K562 (cell line): ENCODE measurements at regions not wholly inside any gene's neighbourhood (a gene's known extent, or its start where the extent isn't known, plus 50 kb on each side); places are given as distances from the start of the nearest gene placed in this dataset.

Experiments
- ATAC-seq: fragments of 200-7000 bp; cut with Tn5 transposase; 3 replicates; pipeline ENCODE4 v1.9.1; 2020; ENCODE audit warnings: moderate library complexity
- BruUV-seq: library from RNA; stranded (reverse); fragments of 400-500 nt; replicated peaks from 2 replicates; lab custom pipeline; 2021; lab: Mats Ljungman, UMichigan
- CTCF ChIA-PET: fragments of 300-600 bp; formaldehyde crosslinking; extraction: SDS; loops from one replicate; lab custom pipeline; 2021; ENCODE audit warnings: low intra/inter-chr PET ratio; lab: Yijun Ruan, JAX
- POLR2A ChIA-PET: fragments of 300-600, 350-650 bp; sonication (Branson Sonifier 250); formaldehyde crosslinking; extraction: SDS; loops from one replicate; lab custom pipeline; 2021; ENCODE audit warnings: antibody characterized with exemption, inconsistent platforms; lab: Yijun Ruan, JAX
- DNase-seq, 4 experiments: peaks; one replicate each; pipeline versions ENCODE4 v3.0.0 to v3.0.0-alpha.2; 2011 to 2018; ENCODE audit warnings: low spot score in 3 of 4, mixed read lengths in 3 of 4; ENCODE audit errors: extremely low read depth in 1 of 4
- FAIRE-seq: peaks from 2 replicates; lab custom pipeline; 2011; peaks lifted over from hg19 to GRCh38; lab: Jason Lieb, UNC
- H2AFZ ChIP-seq: 2 replicates; pipeline ENCODE4 v1.6.0; 2011; ENCODE audit warnings: low read depth, low read length, control low read depth, inconsistent platforms
- H3K27ac ChIP-seq: fragments of 200-600 bp; 3 replicates; pipeline ENCODE4 v1.8.0; 2011; ENCODE audit warnings: low read depth, mild to moderate bottlenecking, control low read depth, inconsistent platforms, low read length, moderate library complexity, mixed read lengths; ENCODE audit errors: extremely low read depth
- H3K27me3 ChIP-seq, 2 experiments: fragments of 300-600 bp in 1 of 2; 2 replicates in 1 of 2; 3 replicates in 1 of 2; pipeline versions ENCODE4 v1.6.0 to v1.8.0; 2011; ENCODE audit warnings: inconsistent platforms in 2 of 2, low read length in 2 of 2, mild to moderate bottlenecking in 1 of 2, mixed read lengths in 1 of 2, moderate library complexity in 1 of 2; ENCODE audit not compliant: control insufficient read depth in 2 of 2, insufficient read depth in 2 of 2
- H3K36me3 ChIP-seq: fragments of 300-600 bp; 3 replicates; pipeline ENCODE4 v1.8.0; 2011; ENCODE audit warnings: mild to moderate bottlenecking, low read length, inconsistent platforms; ENCODE audit not compliant: control insufficient read depth, insufficient read depth
- H3K4me1 ChIP-seq, 2 experiments: fragments of 200-600 bp in 1 of 2; replicated peaks in 1 of 2; 2 replicates in 1 of 2; 3 replicates in 1 of 2; pipeline versions ENCODE4 v1.5.1 to v1.8.0; 2011; ENCODE audit warnings: inconsistent platforms in 2 of 2, low read length in 2 of 2, mild to moderate bottlenecking in 1 of 2, mixed read lengths in 1 of 2, moderate library complexity in 1 of 2; ENCODE audit not compliant: control insufficient read depth in 2 of 2, insufficient read depth in 2 of 2
- H3K4me2 ChIP-seq: 2 replicates; pipeline ENCODE4 v1.6.1; 2011; ENCODE audit warnings: low read length, control low read depth, inconsistent platforms, mixed read lengths; ENCODE audit not compliant: insufficient read depth
- H3K4me3 ChIP-seq: fragments of 200-600 bp; sonication (generic), shearing (Covaris generic); 2 replicates; pipeline ENCODE4 v1.5.1; 2016; ENCODE audit warnings: control low read depth, inconsistent platforms
- H3K79me2 ChIP-seq: fragments of 200-600 bp; 3 replicates; pipeline ENCODE4 v1.8.0; 2011; ENCODE audit warnings: low read length, inconsistent platforms; ENCODE audit not compliant: control insufficient read depth, insufficient read depth
- H3K9ac ChIP-seq, 2 experiments: 2 replicates each; pipeline versions ENCODE4 v1.6.0 to v1.6.1; 2011; ENCODE audit warnings: low read depth in 2 of 2, low read length in 2 of 2, control low read depth in 1 of 2, inconsistent platforms in 1 of 2, mild to moderate bottlenecking in 1 of 2, mixed read lengths in 1 of 2; ENCODE audit not compliant: insufficient read depth in 1 of 2
- H3K9me1 ChIP-seq: one replicate; pipeline ENCODE4 v1.6.0; 2011; ENCODE audit warnings: inconsistent platforms, mild to moderate bottlenecking, low read length, moderate library complexity; ENCODE audit not compliant: control insufficient read depth, insufficient read depth
- H3K9me3 ChIP-seq: replicated peaks from 2 replicates; pipeline ENCODE4 v1.5.1; 2011; ENCODE audit warnings: low read depth, low read length, inconsistent platforms; ENCODE audit not compliant: control insufficient read depth, insufficient read depth
- H4K20me1 ChIP-seq: replicated peaks from 2 replicates; pipeline ENCODE4 v1.6.1; 2011; ENCODE audit warnings: low read length, inconsistent platforms, mixed read lengths; ENCODE audit not compliant: control insufficient read depth, insufficient read depth
- BCOR ChIP-seq: fragments of 450-650 bp; IDR thresholded peaks from 2 replicates; pipeline ENCODE4 v1.6.1; 2016
- L3MBTL2 ChIP-seq: fragments of 450-650 bp; IDR thresholded peaks from 2 replicates; pipeline ENCODE4 v1.6.1; 2016; ENCODE audit warnings: mild to moderate bottlenecking, moderate library complexity
- MAFK ChIP-seq: IDR thresholded peaks from 2 replicates; pipeline ENCODE4 v1.6.1; 2011; ENCODE audit warnings: low read length, improper control_type of control experiment
- MTA1 ChIP-seq: fragments of 450-650 bp; IDR thresholded peaks from 2 replicates; pipeline ENCODE4 v1.6.1; 2017; ENCODE audit warnings: borderline replicate concordance
- PHF20 ChIP-seq: fragments of 450-650 bp; IDR thresholded peaks from 2 replicates; pipeline ENCODE4 v1.6.1; 2018; ENCODE audit not compliant: partially characterized antibody
- POLR2B ChIP-seq: fragments of 450-650 bp; IDR thresholded peaks from 2 replicates; pipeline ENCODE4 v1.6.1; 2018; ENCODE audit warnings: low read depth; ENCODE audit not compliant: partially characterized antibody
- POLR3G ChIP-seq: IDR thresholded peaks from 2 replicates; pipeline ENCODE4 v1.6.1; 2011; ENCODE audit not compliant: insufficient read length, insufficient replicate concordance; ENCODE audit errors: extremely low read depth
- RUNX1 ChIP-seq: sonication (generic); IDR thresholded peaks from 2 replicates; pipeline ENCODE4 v1.6.1; 2016; ENCODE audit warnings: antibody characterized with exemption, low read depth
- SMARCB1 ChIP-seq: IDR thresholded peaks from 2 replicates; pipeline ENCODE4 v1.6.1; 2011; ENCODE audit warnings: improper control_type of control experiment, low read depth; ENCODE audit not compliant: insufficient read length
- TAF9B ChIP-seq: fragments of 450-650 bp; IDR thresholded peaks from 2 replicates; pipeline ENCODE4 v1.6.1; 2018; ENCODE audit warnings: mild to moderate bottlenecking; ENCODE audit not compliant: partially characterized antibody
- ZFP91 ChIP-seq: sonication (generic); formaldehyde crosslinking; IDR thresholded peaks from 2 replicates; pipeline ENCODE4 v1.8.0; 2022; ENCODE audit warnings: mild to moderate bottlenecking, missing genetic modification reagents
- ZFPM2 ChIP-seq: fragments of 250-450 bp; sonication (Bioruptor Pico); IDR thresholded peaks from 2 replicates; pipeline ENCODE4 v1.5.1; 2022; ENCODE audit warnings: mild to moderate bottlenecking
- ZNF133 ChIP-seq: fragments of 250-450 bp; sonication (Bioruptor Pico); IDR thresholded peaks from 2 replicates; pipeline ENCODE4 v1.4.0; 2020; ENCODE audit warnings: mild to moderate bottlenecking
- ZNF398 ChIP-seq: fragments of 250-450 bp; sonication (Bioruptor Pico); IDR thresholded peaks from 2 replicates; pipeline ENCODE4 v1.8.0; 2021; ENCODE audit warnings: moderate library complexity, mild to moderate bottlenecking, inconsistent platforms
- ZNF668 ChIP-seq: fragments of 250-450 bp; sonication (Bioruptor Pico); IDR thresholded peaks from 2 replicates; pipeline ENCODE4 v1.8.0; 2022; ENCODE audit warnings: mild to moderate bottlenecking, inconsistent platforms
- ZNF785 ChIP-seq: fragments of 250-450 bp; sonication (Bioruptor Pico); IDR thresholded peaks from 2 replicates; pipeline ENCODE4 v1.4.0; 2020; ENCODE audit warnings: mild to moderate bottlenecking
- WGBS: fragments of 100-300 bp; shearing (Covaris generic); methylation state at CpG from one replicate; pipeline ENCODE4 v1.1.6; 2016; ENCODE audit warnings: low coverage, mixed read lengths; ENCODE audit not compliant: insufficient coverage; ENCODE audit errors: missing lambda C conversion rate; 5-methylcytosine and 5-hydroxymethylcytosine counted together
- in situ Hi-C: fragments of 300-500 bp; cut with MboI; formaldehyde crosslinking; loops from 4 replicates; pipeline ENCODE4 v1.15.0; 2018; ENCODE audit warnings: inconsistent platforms, mixed read lengths
- intact Hi-C: fragments of 100-400 bp; cut with micrococcal nuclease; formaldehyde crosslinking; loops from 2 replicates; pipeline ENCODE4 v1.14.2; 2022

GRCh38 chr16:77509796-77510195, 75.0 kb upstream of the ADAMTS18 start:
- H3K9me1 ChIP-seq = no peaks in the 10 kb centered on the region
- ATAC-seq (no peak), DNase-seq (no peak), FAIRE-seq (no peak)
- H3K27me3 ChIP-seq = no peaks in the 10 kb centered on the region
- H3K36me3 ChIP-seq = no peaks in the 10 kb centered on the region
- H3K9ac ChIP-seq = no peak overlapping the region
- no peak overlapping the region for H3K27ac ChIP-seq
- H3K9me3 ChIP-seq = no peaks in the 10 kb centered on the region
- CTCF ChIA-PET = no interaction called here
- POLR2A ChIA-PET = no interaction called here
- TF ChIP-seq BCOR = no peak
- no peak for TF ChIP-seq POLR2B
- no peak for TF ChIP-seq POLR3G
- no peak for TF ChIP-seq PHF20
- no peak overlapping the region for H3K4me2 ChIP-seq
- in situ Hi-C loops = no loop called here
- no peaks in the 10 kb centered on the region for H4K20me1 ChIP-seq
- BruUV-seq = no TSS peak
- no peaks in the 10 kb centered on the region for H3K79me2 ChIP-seq
- no peak overlapping the region for H2AFZ ChIP-seq
- intact Hi-C loops = loop anchor here (10.0 kb wide), 1 partner anchor 65 kb away; no protein-coding TSS in a partner anchor
- H3K4me1 ChIP-seq = no peaks in the 10 kb centered on the region
- WGBS = 1% methylated on average over 6 of the region's 6 CpGs
- H3K4me3 ChIP-seq = no peak overlapping the region

GRCh38 chr16:77511053-77511452, 76.2 kb upstream of the ADAMTS18 start:
- intact Hi-C loops (loop anchor here (10.0 kb wide), 1 partner anchor 64 kb away; no protein-coding TSS in a partner anchor), in situ Hi-C loops (no loop called here)
- ATAC-seq (no peak), FAIRE-seq (no peak), DNase-seq (no peak)
- WGBS = 0% methylated on average over 5 of the region's 5 CpGs
- H3K9me3 ChIP-seq = no peaks in the 10 kb centered on the region
- no peaks in the 10 kb centered on the region for H3K79me2 ChIP-seq
- no peak overlapping the region for H3K4me3 ChIP-seq
- H3K27ac ChIP-seq = no peak overlapping the region
- H3K36me3 ChIP-seq = no peaks in the 10 kb centered on the region
- no peaks in the 10 kb centered on the region for H3K27me3 ChIP-seq
- ChIA-PET POLR2A (no interaction called here), CTCF (no interaction called here)
- H3K4me1 ChIP-seq = no peaks in the 10 kb centered on the region
- H2AFZ ChIP-seq = no peak overlapping the region
- H3K4me2 ChIP-seq = no peak overlapping the region
- no TSS peak for BruUV-seq
- no peak overlapping the region for H3K9ac ChIP-seq
- no peaks in the 10 kb centered on the region for H3K9me1 ChIP-seq
- H4K20me1 ChIP-seq = no peaks in the 10 kb centered on the region
- TF ChIP-seq L3MBTL2 (no peak), ZFP91 (no peak), ZFPM2 (no peak), SMARCB1 (no peak), TAF9B (no peak), PHF20 (no peak), ZNF785 (CRISPR knock-in tag) (no peak), ZNF133 (no peak), RUNX1 (no peak), MTA1 (no peak), ZNF398 (CRISPR knock-in tag) (no peak), ZNF668 (no peak), MAFK (no peak)
